ENCODE measurements at regions not wholly inside any gene's neighbourhood (a gene's known extent, or its start where the extent isn't known, plus 50 kb on each side); places are given as distances from the start of the nearest gene placed in this dataset.
"Not testable (repeated sequence)": the region's sequence is repeated elsewhere in the genome, so short reads cannot be mapped to it uniquely, and the experiment has no call there.

DNA sequence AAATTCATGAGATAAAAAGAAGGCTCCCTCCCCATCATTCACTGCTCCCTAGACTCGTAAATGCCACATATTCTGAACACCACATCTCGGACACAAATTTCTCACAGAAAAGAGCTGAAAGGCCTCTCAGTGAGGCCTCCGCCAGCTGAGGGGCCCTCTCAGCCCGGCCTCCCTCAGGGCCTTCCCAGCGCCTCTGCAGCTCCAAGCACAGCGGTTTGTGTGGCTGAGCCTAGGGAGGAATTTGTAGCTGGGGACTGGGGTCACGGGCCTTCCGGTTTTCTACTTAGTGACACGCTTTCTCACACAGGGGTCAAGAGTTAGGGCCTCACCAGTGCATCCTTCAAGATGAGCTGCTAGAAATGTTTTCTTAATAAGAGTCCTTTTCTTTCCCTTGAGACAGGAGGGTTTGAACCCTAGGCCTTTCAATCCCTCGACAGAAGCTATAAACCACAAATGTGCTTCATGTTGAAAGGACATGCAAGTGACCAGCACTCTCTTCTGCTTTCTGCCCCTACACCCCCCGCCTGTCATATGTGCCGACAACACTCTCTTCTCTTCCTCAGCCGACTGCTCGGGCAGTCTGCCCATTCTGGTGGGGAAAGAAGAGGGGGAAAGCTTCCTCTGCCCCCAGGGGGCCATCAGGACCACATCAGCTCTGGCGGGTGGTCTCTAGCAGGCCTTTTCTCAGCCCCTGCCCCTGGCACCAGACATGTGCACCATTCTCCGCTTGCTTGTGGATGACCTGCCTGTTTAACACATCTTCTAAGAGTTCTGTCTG lies 104.9 kb downstream of the CHIC2 start:
- no peak for DNase-seq (ENCODE audit: low read depth in 2 of 2)

DNA sequence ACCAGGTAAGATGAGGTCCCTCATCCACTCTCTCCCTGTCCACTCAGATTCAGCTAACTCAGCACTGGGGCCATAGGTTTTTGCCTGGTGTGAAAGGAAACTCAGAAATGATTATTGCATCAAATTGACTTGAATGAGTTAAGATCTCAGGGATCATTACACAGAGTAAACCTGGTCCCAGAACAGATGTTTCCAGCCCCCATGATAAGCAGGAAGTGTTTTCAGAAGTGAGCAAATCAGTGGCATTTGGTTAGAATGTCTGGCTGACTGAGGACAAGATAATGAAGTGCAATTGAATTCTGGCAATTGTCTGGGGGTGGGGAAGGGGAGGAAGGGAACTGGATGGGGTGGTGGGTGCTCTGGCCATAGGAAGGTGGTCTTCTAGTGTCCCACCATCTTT lies 108.0 kb downstream of the CHIC2 start:
- DNase-seq (ENCODE audit: low read depth in 2 of 2): no peak

DNA sequence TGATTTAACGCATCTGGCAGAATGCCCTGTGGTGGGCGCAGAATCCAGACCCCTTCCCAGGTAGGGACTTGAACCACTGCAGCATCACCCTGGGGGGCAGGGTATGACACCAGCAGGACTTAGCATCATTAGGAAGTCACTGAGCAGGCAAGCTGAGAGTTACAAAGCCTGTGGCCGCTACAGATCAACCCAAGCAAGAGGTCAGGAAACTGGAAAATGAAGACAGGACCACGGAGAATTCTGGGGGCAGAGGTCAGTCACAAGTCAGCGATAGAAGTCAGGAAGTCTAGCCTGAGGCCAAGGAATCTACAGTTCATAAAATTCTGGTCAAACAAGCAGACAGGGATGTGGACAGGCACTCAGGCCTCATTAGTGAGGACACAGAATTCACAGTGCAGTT lies 108.4 kb downstream of the CHIC2 start:
- DNase-seq (ENCODE audit: low read depth in 2 of 2): no peak

DNA sequence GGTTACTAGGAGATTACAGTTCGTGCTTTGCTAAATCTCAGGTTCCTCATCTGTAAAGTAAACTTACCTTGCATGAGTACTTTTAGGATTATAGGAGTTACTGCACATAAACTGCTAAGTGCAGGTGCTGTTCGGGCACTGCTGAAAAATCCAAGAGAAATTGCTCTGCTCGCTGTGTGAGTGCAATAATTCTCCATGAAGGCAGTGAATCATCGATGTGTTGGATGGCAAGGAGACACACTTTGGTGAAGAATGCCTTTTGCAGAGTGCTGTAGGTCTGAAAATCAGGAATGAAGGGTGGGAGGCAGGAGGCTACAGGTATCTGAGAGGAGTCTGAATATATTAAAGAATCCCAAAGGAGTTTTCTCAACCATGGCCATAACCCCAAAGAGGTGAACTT lies 113.0 kb downstream of the CHIC2 start:
- no peak for DNase-seq (ENCODE audit: low read depth in 2 of 2)

GRCh38 chr4:53943345-53944085 lies 120.9 kb downstream of the CHIC2 start:
- DNase-seq (ENCODE audit: low read depth in 2 of 2): peak; percentile 79 to 80

- DNase-seq (ENCODE audit: low read depth in 2 of 2): no peak
These were observed 121.7 kb downstream of the CHIC2 start for GRCh38 chr4:53942712-53943111.

DNA sequence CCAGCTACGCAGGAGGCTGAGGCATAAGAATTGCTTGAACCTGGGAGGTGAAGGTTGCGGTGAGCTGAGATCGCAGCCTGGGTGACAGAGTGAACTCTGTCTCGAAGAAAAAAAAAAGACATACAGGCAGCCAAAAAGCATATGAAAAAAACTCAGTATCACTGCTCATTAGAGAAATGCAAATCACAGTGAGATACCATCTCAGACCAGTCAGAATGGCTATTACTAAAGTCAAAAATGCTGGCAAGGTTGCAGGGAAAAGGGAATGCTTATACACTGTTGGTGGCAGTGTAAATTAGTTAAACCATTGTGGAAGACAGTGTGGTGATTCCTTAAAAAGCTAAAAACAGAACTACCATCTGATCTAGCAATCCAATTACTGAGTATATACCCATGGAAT lies 123.1 kb downstream of the CHIC2 start:
- no peak for DNase-seq (ENCODE audit: low read depth in 2 of 2)

GRCh38 chr4:53939892-53940291 lies 124.5 kb downstream of the CHIC2 start:
- DNase-seq (ENCODE audit: low read depth in 2 of 2): not testable (repeated sequence)

GRCh38 chr4:53937918-53938317 lies 126.5 kb downstream of the CHIC2 start:
- peak in 1 of 2 experiments; percentile 45 for DNase-seq (ENCODE audit: low read depth in 2 of 2)

DNA sequence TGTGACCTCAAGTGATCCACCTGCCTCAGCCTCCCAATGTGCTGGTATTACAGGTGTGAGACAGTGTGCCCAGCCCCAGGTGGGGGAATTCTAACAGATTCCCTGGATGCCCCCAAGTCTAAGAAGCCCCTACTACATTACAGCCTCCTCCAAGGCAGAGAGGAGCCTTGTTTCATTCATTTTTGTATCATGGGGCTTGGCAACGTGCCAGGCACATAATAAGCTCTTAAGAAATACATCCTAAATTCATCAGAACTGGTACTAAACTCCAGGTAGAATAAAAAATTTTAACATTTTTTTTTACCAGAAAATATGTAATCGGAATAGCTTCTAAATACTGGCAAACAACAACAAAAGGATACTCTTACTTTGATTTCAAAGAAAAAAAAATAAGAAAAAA lies 127.1 kb downstream of the CHIC2 start:
- no peak for DNase-seq (ENCODE audit: low read depth in 2 of 2)

GRCh38 chr4:53935780-53936179 lies 128.6 kb downstream of the CHIC2 start:
- DNase-seq (ENCODE audit: low read depth in 2 of 2): peak; percentile 65 to 70

- peak; percentile 98 to 99 for DNase-seq (ENCODE audit: low read depth in 2 of 2)
These were observed 131.4 kb downstream of the CHIC2 start for GRCh38 chr4:53932796-53933610.

DNA sequence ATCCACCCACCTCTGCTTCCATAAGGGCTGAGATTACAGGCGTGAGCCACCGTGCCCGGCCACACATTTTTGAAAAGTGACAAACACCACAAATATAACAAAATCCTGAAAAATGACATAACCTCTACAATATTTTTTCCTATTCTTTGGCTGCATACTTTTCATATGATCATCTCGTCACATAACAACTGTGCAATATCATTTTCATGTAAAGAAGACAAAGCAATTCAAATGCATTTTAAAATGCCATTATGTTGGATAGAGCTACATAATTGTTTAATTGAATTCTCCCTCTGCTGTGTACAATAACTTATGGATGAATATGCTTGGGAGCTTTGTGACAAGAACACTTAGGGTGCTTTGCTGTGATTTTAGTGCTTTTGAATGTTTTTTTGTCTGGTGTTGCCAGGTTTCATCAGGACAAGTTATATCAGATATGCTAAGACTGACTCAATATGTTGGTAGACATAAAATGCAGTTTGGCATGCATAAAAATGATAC lies 132.9 kb downstream of the CHIC2 start:
- no peak for DNase-seq (ENCODE audit: low read depth in 2 of 2)

GRCh38 chr4:53929955-53930798 lies 134.2 kb downstream of the CHIC2 start:
- peak; percentile 77 to 78 for DNase-seq (ENCODE audit: low read depth in 2 of 2)

GRCh38 chr4:53929311-53929710 lies 135.1 kb downstream of the CHIC2 start:
- DNase-seq (ENCODE audit: low read depth in 2 of 2): no peak

GRCh38 chr4:53928825-53929224 lies 135.6 kb downstream of the CHIC2 start:
- DNase-seq (ENCODE audit: low read depth in 2 of 2): no peak

GRCh38 chr4:53925050-53925605 lies 139.3 kb downstream of the CHIC2 start:
- no peak for DNase-seq (ENCODE audit: low read depth in 2 of 2)

GRCh38 chr4:53924333-53925049 lies 139.9 kb downstream of the CHIC2 start:
- no peak for DNase-seq (ENCODE audit: low read depth in 2 of 2)

DNA sequence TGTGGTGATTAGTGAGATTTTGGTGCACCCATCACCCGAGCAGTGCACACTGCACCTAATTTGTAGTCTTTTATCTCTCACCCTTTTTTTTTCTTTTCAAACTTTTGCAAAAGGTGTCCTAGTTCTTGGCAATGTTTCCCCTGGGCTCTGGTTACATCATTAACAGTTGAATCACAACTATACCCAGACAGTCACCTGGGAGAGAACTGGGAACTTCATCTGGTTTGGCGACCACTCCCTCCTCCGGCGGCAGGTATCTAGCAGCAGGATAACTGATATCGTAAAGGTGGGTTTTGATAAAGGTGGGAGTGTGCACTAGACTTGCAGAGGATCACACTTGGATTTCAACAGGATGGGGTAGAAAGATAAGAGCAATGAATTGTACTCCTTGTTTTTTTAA lies 140.5 kb downstream of the CHIC2 start:
- no peak for DNase-seq (ENCODE audit: low read depth in 2 of 2)

DNA sequence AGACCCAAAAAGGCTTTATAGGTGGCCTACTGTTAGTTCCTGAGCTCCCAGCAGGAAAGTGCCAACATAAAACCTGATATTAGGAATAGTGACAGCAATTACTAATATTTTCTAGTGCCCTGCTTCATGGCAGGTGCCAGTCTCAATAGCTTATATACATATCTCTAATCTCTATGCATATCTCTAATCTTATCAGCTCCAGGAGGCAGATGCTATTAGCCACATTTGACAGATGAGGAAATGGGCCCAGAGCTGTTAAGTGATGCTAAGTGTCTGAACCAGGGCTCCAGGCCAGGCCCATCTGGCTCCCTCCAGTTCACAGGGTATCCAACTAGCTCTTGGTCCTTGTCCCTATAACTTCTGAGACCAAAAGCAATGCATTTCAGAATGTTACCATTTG lies 142.5 kb downstream of the CHIC2 start:
- DNase-seq (ENCODE audit: low read depth in 2 of 2): no peak
